ENCODE measurements at regions not wholly inside any gene's neighbourhood (a gene's known extent, or its start where the extent isn't known, plus 50 kb on each side); places are given as distances from the start of the nearest gene placed in this dataset.

DNA sequence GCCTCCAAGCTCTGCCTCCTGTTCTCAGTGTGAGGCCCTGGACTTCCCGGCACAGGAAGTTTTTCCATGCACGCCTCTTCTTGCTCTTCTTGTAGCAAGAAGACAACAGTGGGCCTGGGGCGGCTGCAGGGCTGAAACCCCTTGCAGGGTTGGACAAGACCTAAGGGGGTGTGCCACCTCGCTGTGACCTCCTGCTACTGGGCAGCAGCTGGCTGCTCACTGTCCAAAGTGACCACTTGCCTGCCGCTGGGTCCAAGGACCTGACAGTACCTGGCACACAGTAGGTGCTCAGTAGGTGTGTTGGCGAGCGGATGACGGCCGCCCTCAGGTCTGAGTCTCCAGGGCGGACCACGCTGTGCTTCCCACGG is 331.6 kb downstream of the C16orf95 start:
- no peak for TF ChIP-seq NFATC4 (CRISPR knock-in tag; IDR thresholded peaks at IDR 0.05)
- TF ChIP-seq, protein P1, sequence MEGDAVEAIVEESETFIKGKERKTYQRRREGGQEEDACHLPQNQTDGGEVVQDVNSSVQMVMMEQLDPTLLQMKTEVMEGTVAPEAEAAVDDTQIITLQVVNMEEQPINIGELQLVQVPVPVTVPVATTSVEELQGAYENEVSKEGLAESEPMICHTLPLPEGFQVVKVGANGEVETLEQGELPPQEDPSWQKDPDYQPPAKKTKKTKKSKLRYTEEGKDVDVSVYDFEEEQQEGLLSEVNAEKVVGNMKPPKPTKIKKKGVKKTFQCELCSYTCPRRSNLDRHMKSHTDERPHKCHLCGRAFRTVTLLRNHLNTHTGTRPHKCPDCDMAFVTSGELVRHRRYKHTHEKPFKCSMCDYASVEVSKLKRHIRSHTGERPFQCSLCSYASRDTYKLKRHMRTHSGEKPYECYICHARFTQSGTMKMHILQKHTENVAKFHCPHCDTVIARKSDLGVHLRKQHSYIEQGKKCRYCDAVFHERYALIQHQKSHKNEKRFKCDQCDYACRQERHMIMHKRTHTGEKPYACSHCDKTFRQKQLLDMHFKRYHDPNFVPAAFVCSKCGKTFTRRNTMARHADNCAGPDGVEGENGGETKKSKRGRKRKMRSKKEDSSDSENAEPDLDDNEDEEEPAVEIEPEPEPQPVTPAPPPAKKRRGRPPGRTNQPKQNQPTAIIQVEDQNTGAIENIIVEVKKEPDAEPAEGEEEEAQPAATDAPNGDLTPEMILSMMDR (IDR thresholded peaks at IDR 0.05): no peak
- TF ChIP-seq KAT7 (CRISPR knock-in tag; IDR thresholded peaks at IDR 0.05; ENCODE audit: borderline replicate concordance): no peak
- no peak for TF ChIP-seq IRF2 (CRISPR knock-in tag; IDR thresholded peaks at IDR 0.05; ENCODE audit: borderline replicate concordance, low read depth)
- TF ChIP-seq, protein P2, sequence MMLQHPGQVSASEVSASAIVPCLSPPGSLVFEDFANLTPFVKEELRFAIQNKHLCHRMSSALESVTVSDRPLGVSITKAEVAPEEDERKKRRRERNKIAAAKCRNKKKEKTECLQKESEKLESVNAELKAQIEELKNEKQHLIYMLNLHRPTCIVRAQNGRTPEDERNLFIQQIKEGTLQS (CRISPR knock-in tag; conservative IDR thresholded peaks at IDR 0.05): no peak
- TF ChIP-seq, protein P3, sequence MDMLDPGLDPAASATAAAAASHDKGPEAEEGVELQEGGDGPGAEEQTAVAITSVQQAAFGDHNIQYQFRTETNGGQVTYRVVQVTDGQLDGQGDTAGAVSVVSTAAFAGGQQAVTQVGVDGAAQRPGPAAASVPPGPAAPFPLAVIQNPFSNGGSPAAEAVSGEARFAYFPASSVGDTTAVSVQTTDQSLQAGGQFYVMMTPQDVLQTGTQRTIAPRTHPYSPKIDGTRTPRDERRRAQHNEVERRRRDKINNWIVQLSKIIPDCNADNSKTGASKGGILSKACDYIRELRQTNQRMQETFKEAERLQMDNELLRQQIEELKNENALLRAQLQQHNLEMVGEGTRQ (CRISPR knock-in tag; IDR thresholded peaks at IDR 0.05): no peak
- TF ChIP-seq, protein P4, sequence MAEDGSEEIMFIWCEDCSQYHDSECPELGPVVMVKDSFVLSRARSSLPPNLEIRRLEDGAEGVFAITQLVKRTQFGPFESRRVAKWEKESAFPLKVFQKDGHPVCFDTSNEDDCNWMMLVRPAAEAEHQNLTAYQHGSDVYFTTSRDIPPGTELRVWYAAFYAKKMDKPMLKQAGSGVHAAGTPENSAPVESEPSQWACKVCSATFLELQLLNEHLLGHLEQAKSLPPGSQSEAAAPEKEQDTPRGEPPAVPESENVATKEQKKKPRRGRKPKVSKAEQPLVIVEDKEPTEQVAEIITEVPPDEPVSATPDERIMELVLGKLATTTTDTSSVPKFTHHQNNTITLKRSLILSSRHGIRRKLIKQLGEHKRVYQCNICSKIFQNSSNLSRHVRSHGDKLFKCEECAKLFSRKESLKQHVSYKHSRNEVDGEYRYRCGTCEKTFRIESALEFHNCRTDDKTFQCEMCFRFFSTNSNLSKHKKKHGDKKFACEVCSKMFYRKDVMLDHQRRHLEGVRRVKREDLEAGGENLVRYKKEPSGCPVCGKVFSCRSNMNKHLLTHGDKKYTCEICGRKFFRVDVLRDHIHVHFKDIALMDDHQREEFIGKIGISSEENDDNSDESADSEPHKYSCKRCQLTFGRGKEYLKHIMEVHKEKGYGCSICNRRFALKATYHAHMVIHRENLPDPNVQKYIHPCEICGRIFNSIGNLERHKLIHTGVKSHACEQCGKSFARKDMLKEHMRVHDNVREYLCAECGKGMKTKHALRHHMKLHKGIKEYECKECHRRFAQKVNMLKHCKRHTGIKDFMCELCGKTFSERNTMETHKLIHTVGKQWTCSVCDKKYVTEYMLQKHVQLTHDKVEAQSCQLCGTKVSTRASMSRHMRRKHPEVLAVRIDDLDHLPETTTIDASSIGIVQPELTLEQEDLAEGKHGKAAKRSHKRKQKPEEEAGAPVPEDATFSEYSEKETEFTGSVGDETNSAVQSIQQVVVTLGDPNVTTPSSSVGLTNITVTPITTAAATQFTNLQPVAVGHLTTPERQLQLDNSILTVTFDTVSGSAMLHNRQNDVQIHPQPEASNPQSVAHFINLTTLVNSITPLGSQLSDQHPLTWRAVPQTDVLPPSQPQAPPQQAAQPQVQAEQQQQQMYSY (CRISPR knock-in tag; IDR thresholded peaks at IDR 0.05): no peak
- no peak for TF ChIP-seq SP1 (CRISPR knock-in tag; conservative IDR thresholded peaks at IDR 0.05)
- TF ChIP-seq, protein P5, sequence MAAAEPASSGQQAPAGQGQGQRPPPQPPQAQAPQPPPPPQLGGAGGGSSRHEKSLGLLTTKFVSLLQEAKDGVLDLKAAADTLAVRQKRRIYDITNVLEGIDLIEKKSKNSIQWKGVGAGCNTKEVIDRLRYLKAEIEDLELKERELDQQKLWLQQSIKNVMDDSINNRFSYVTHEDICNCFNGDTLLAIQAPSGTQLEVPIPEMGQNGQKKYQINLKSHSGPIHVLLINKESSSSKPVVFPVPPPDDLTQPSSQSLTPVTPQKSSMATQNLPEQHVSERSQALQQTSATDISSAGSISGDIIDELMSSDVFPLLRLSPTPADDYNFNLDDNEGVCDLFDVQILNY (CRISPR knock-in tag; IDR thresholded peaks at IDR 0.05): no peak
- TF ChIP-seq CREB1 (CRISPR knock-in tag; IDR thresholded peaks at IDR 0.05): no peak
- TF ChIP-seq ZNF416 (CRISPR knock-in tag; IDR thresholded peaks at IDR 0.05): no peak
